SH-SY5Y (cell line): ENCODE measurements at regions not wholly inside any gene's neighbourhood (a gene's known extent, or its start where the extent isn't known, plus 50 kb on each side); places are given as distances from the start of the nearest gene placed in this dataset.

Experiments used
- GATA2 ChIP-seq: IDR thresholded peaks from 2 replicates; pipeline ENCODE4 v1.6.1; 2011; ENCODE audit warnings: mild to moderate bottlenecking, low read depth, low read length
- GATA3 ChIP-seq: IDR thresholded peaks from 2 replicates; pipeline ENCODE4 v1.6.1; 2011; ENCODE audit warnings: low read depth, mild to moderate bottlenecking, low read length, moderate library complexity

DNA sequence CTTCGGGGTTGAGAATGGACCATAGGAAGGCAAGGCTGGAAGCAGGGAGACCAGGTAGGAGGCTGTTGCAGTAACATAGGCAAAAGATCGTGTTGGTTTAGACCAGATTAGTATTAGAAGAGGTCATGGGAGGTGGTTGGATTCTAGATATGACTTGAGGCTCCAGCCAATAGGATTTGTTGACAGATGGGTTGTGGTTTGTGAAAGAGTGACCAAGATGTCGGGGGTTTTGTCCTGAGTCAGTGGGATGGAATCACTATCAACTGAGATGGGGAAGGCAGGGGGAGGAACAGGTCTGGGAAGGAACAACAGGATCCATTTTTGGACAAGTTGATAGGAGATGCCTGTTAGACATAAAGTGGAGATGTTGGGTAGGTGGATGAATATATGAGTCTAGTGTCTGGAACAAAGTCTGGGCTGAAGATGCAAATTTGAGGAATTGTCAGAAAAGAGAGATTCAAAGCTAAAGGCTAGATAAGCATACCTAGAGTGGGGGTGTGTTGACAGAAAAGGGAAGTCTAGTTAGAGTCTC is 95.5 kb upstream of the NPHP3 start:
- TF ChIP-seq GATA3 (no peak), GATA2 (no peak)

DNA sequence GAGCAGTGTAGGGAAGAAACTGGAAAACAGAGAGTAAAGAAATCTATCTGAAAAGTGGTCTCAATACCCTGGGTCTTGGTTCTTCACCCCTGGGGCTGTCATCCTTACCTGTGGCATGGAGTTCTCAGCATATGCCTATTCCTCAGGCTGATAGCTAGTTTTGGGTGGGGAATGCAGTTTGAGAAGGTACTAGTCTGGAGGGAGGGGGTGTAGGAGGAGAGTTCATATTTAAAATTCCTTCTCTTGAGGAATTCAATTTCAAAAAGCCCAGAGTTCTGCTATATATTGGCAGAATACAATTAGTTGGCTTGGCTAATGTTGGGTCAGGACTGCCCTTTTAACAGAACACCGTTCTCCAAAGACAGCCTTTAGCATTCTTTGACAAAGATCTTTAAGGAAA is 82.9 kb upstream of the NPHP3 start:
- TF ChIP-seq GATA2 (no peak), GATA3 (no peak)

DNA sequence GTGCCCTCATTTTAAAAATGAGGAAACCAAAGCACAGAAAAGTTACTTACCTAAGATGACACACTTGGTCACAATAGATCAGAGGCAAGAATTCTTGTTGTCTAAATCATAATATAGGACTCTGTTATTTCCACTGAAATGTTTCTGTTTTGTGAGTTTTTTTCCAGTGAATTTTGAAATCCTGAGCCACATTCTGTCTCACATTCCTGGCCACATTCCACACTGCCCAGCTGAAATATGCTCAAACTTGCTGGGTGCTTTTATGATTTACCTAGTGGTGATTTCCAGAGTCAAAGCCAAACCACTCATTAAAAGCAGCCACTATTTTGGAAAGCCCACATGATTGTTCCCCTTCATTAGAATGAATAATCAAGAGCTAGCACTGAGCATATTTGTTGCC is 82.3 kb upstream of the NPHP3 start:
- TF ChIP-seq GATA2, result no peak
- TF ChIP-seq GATA3, result no peak

DNA sequence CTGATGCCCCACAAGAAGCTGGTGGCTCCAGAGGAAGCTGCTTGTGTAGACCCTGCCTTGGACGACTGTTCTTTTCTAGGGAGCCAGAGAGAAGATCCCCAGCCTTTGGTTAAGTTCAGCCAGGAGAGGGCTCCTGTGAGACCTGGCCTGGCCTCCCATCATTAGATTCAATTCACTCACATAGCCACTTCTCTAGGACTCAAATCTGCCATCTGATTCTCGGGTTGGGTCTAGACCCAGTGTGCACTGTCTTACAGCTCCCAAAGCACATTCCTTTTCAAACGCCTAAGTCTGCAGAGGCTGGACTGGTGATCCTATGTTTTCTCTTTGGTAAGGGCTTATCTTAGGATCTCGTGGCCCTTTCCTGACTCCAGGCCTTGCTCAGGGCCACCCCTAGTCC is 81.7 kb upstream of the NPHP3 start:
- TF ChIP-seq GATA3, result no peak
- TF ChIP-seq GATA2, result no peak

DNA sequence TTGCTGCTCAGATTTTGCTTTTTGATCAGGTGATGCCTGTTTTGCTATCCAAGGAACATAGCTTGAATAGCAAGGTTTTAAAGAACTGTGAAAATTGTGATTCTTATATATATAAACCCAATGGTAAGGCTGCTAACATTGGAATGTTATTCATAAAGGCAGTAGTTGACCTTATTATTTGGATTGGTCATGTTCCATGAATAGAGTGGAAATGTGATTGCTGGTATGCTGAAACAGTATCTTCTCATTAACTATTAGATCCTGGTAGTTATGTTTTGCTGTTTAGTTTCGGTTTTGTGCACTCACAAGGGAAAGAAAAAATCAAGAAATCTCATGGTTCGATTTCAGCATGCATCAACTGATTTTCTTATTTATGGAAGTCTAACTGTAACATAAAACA is 78.7 kb upstream of the NPHP3 start:
- TF ChIP-seq GATA2 (no peak), GATA3 (no peak)

DNA sequence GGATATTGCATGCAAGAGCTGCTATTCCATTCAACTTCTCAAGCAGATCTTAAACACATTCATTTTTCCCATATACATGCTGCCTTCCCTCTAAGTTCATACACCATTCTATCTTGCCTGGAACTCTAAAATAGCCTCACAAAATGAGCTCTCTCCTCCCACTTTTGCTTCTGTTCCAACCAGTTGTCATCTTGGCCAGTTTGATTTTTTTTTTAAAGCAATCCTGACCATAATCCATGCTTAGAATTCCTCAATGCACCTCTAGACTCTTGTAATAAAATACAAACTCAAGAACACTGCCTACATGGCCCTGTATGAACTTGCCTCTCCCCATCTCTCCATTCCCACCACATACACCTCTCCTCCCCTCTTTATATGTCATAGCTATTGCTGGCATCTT is 68.6 kb upstream of the NPHP3 start:
- TF ChIP-seq GATA3 (no peak), GATA2 (no peak)

DNA sequence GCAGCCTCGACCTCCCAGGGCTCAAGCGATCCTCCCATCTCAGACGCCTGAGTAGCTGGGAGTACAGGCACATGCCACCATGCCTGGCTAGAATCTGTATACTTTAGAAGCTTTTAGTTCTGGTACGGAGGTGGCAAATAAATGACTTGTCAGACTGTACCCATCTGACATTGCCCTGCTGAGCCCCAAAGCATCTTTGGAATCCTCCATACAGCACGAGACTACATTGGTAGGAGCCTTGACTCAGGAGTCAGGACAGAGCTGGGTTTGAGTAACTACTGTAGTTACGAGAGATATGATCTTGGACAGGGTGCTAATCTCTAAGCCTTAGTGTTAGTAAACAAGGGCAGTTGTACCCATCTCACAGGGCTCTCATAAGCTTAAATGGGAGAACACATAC is 67.8 kb upstream of the NPHP3 start:
- TF ChIP-seq GATA3, result no peak
- no peak for TF ChIP-seq GATA2

DNA sequence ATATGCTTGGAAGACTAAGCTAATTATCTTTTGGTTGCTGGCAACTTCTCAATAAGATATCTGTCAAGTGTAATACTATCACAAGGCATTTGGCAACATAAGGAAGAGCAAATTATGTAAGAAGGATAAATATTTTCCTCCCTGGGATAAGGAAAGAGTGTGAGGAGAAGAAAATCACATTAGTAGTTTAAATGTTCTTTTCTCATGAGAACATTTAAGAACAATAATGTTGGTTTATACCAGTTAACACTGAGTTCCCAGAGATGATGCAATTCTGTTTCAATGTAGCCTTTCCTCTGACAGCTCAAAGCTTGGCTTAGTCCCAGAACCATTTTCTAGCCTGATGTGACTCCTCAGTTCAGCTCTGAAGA is 66.1 kb upstream of the NPHP3 start:
- TF ChIP-seq GATA3 (no peak), GATA2 (no peak)

DNA sequence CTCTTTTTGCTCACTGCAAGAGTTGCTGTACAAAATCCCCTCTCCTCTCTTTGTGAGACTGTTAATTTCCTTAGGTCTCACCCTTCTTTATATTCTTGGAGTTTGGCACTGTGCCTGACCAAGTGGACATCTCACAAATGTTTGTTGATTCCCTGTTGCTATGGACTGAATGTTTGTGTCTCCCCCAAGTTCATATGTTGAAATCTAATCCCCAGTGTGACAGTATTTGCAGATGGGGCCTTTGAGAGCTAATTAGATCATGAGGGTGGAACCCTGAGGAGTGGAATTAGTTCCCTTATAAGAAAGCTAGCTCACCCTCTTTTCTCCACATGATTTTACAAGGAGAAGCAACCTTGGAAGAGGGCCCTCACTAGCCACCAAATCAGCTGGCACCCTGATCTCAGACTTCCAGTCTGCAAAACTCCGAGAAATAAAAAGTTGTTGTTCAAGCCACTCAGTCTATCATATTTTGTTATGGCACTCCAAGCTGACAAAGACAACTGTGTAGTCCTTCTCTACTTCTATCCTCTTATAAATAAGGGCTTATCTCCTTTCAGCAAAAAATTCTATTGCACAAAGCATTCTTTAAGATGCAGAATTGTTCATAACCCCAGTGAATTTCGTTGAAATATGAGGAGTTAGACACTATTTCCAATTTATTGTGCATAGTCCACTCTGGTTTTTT is 65.5 kb upstream of the NPHP3 start:
- TF ChIP-seq GATA3, result no peak
- TF ChIP-seq GATA2, result no peak

DNA sequence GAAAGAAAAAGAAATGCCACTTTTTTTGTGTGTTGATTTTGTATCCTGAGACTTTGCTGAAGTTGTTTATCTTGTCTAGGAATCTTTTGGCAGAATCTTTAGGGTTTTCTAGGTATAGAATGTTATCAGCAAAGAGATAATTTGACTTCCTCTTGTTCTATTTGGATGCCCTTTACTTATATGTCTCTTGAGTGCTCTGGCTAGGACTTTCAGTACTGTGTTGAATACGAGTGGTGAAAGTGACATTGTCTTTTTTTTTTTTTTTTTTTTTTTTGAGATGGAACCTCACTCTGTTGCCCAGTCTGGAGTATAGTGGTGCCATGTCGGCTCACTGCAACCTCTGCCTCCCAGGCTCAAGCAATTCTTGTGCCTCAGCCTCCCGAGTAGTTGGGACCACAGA is 64.7 kb upstream of the NPHP3 start:
- no peak for TF ChIP-seq GATA3

DNA sequence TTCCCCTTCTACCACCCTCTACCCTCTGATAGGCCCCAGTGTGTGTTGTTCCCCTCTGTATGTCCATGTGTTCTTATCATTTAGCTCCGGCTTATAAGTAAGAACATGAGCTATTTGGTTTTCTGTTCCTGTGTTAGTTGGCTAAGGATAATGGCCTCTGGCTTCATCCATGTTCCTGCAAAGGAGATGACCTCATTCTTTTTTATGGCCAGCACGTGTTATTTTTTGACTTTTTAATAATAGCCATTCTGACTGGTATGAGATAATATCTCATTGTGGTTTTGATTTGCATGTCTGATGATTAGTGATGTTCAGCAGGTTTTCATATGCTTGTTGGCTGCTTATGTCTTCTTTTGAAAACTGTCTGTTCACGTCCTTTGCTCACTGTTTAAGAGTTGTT is 63.1 kb upstream of the NPHP3 start:
- TF ChIP-seq GATA2 (no peak), GATA3 (no peak)

DNA sequence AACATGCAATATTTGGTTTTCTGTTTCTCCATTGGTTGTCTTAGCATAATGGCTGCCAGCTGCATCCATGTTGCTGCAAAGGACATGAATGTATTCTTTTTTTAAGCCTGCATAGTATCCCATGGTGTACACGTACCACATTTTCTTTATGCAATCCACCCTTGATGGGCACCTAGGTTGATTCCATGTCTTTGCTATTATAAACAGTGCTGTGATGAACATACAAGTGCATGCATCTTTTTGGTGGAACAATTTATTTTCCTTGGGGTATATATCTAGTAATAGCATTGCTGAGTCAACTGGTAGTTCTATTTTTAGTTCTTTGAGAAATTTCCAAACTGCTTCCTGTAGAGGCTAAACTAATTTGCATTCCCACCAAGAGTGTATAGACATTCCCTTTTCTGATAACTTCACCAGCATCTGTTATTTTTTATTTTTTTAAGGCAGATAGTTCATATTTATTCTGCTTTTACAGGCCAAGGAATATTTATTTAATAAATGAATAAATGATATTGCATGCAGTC is 62.4 kb upstream of the NPHP3 start:
- TF ChIP-seq GATA2 (no peak), GATA3 (no peak)

DNA sequence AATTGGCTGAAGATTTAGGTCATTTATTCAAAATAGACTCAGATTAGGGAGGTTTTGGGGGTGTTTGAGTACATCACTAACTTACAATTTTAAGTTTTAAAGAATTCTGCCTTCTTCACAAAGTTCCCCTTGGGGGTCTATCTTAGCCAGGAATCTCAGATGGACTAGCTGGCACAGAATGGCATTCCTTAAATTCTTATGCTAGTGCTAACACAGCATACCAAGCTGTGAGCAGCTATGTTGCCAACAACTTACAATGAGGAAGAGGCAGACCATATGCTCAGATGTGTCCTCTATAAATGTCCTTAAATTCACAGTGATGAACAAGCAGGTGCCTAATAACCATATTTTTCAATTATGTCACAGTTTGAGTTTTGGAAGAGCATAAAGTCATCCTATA is 60.9 kb upstream of the NPHP3 start:
- TF ChIP-seq GATA3 (no peak), GATA2 (no peak)

DNA sequence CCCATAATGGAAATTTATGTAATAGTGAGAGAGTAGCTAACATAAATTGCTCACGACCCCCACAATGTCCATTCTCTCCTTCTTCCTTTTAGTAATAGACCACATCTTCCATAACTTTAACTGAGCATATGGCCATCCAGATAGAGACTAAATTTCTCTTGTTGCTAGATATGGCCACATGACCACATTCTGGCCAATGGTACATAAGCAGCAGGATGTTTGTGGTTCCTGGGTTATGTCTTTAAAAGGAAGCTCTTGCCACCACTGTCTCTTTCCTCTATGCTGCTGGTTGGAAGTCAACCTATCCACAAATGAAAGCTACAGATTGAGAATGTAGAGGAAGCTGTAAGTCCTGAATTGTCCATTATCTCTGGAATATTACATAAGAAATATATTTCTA is 59.7 kb upstream of the NPHP3 start:
- no peak for TF ChIP-seq GATA2
- no peak for TF ChIP-seq GATA3

DNA sequence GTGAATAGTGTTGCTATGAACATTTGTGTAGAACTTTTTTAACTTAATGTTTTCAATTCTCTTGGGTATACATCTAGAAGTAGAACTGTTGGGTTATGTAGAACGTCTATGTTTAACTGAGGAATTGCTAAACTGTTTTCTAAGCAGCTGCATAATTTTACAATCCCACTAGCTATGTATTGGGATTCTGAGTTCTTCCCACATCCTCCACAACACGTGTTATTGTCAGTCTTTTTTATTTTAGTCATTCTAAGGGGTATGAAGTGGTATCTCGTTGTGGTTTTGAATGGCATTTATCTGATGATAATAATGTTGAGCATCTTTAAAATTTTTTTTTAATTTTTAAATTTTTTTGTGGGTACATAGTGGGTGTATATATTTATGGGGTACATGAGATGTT is 55.0 kb upstream of the NPHP3 start:
- TF ChIP-seq GATA2, result no peak

DNA sequence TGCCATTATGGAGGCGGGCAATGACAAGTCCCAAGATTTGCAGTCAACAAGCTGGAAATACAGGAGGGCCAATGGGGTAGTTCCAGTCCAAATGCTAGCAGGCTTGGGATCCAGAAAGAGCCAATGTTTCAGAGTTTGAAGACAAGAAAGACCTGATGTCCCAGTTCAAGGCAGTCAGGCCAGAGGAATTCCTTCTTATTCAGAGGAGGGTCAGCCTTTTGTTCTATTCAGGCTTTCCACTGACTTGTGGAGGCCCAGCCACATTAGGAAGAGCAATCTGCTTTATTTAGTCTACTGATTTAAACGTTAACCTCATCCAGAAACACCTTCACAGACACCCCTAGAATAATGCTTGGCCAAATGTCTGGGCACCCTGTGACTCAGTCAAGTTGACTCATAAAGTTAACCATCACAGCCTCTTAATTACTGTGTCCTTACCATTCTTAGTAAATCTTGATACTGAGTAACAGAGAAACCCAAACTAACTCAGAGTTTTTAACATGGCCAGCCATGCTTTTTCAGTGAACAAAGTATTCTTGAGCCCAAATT is 50.9 kb upstream of the NPHP3 start:
- TF ChIP-seq GATA2, result no peak
- no peak for TF ChIP-seq GATA3

DNA sequence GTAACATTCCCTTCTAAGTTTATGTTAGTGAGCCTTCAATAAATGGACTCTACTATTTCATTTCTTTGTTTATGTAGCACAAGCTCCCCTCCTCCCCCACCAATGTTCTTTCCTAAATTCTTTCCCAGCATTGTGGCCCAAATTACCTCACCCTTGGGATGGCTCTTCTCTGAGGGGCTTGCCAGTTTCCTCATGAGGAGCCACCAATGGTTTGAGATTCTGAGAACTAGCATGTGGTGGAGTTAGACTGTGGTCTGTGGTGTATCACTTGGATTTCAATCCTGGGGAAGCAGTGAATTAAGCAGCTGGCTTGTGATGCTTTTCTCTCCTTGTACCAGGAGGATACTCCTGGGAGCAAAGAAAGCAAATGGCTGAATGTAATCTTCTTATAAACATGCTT is 50.0 kb upstream of the NPHP3 start:
- TF ChIP-seq GATA3 (no peak), GATA2 (no peak)
